ENCODE measurements at regions not wholly inside any gene's neighbourhood (a gene's known extent, or its start where the extent isn't known, plus 50 kb on each side); places are given as distances from the start of the nearest gene placed in this dataset.
"Not testable (repeated sequence)": the region's sequence is repeated elsewhere in the genome, so short reads cannot be mapped to it uniquely, and the experiment has no call there.

- DNase-seq (ENCODE audit: low spot score): no peak
Measured at GRCh38 chr12:68984796-68985573, 52.0 kb upstream of the CPM start.

GRCh38 chr12:68997526-68997925, 64.6 kb upstream of the CPM start:
- DNase-seq (ENCODE audit: low spot score): not testable (repeated sequence)

GRCh38 chr12:68998041-68998440, 65.1 kb upstream of the CPM start:
- no peak for DNase-seq (ENCODE audit: low spot score)

- no peak for DNase-seq (ENCODE audit: low spot score)
Measured at GRCh38 chr12:69000074-69000473, 67.1 kb upstream of the CPM start.

GRCh38 chr12:69000540-69001243, 67.7 kb upstream of the CPM start:
- DNase-seq (ENCODE audit: low spot score): no peak

GRCh38 chr12:69001251-69001650, 68.3 kb upstream of the CPM start:
- no peak for DNase-seq (ENCODE audit: low spot score)

- no peak for DNase-seq (ENCODE audit: low spot score)
Measured at GRCh38 chr12:69002969-69003368, 70.0 kb upstream of the CPM start.

- DNase-seq (ENCODE audit: low spot score): no peak
Measured at GRCh38 chr12:69003991-69004390, 71.0 kb upstream of the CPM start.

- no peak for DNase-seq (ENCODE audit: low spot score)
Measured at GRCh38 chr12:69007101-69007854, 74.3 kb upstream of the CPM start.

GRCh38 chr12:69007855-69008351, 74.9 kb upstream of the CPM start:
- no peak for DNase-seq (ENCODE audit: low spot score)

- no peak for DNase-seq (ENCODE audit: low spot score)
Measured at GRCh38 chr12:69008520-69008919, 75.5 kb upstream of the CPM start.

GRCh38 chr12:69014047-69014446, 81.1 kb upstream of the CPM start:
- DNase-seq (ENCODE audit: low spot score): no peak

- no peak for DNase-seq (ENCODE audit: low spot score)
Measured at GRCh38 chr12:69015017-69015416, 82.0 kb upstream of the CPM start.

- DNase-seq (ENCODE audit: low spot score): no peak
Measured at GRCh38 chr12:69015831-69016230, 82.9 kb upstream of the CPM start.

GRCh38 chr12:69019082-69019481, 86.1 kb upstream of the CPM start:
- DNase-seq (ENCODE audit: low spot score): no peak

- DNase-seq (ENCODE audit: low spot score): no peak
Measured at GRCh38 chr12:69019910-69020309, 86.9 kb upstream of the CPM start.

GRCh38 chr12:69022674-69023073, 89.7 kb upstream of the CPM start:
- no peak for DNase-seq (ENCODE audit: low spot score)

GRCh38 chr12:69023840-69024239, 90.9 kb upstream of the CPM start:
- no peak for DNase-seq (ENCODE audit: low spot score)

GRCh38 chr12:69024413-69024812, 91.4 kb upstream of the CPM start:
- no peak for DNase-seq (ENCODE audit: low spot score)

GRCh38 chr12:69024907-69025306, 91.9 kb upstream of the CPM start:
- no peak for DNase-seq (ENCODE audit: low spot score)

- DNase-seq (ENCODE audit: low spot score): no peak
Measured at GRCh38 chr12:69026336-69026735, 93.4 kb upstream of the CPM start.

GRCh38 chr12:69027411-69027881, 94.5 kb upstream of the CPM start:
- no peak for DNase-seq (ENCODE audit: low spot score)

Data from activated CD4-positive, alpha-beta T cell treated with anti-CD3 and anti-CD28 coated beads, Interleukin-2, Interleukin-4, amounts not matched to agents 100 ng/mL and 50 ng/mL, durations not matched to agents 16 hours and 8 hours (primary cell).